Embryonic facial prominence (tissue), 1 donor: ENCODE measurements at regions not wholly inside any gene's neighbourhood (a gene's known extent, or its start where the extent isn't known, plus 50 kb on each side); places are given as distances from the start of the nearest gene placed in this dataset.
"Not testable (repeated sequence)": the region's sequence is repeated elsewhere in the genome, so short reads cannot be mapped to it uniquely, and the experiment has no call there.

Experiments
- DNase-seq: peaks from one replicate; pipeline ENCODE4 v3.0.0-alpha.2; 2016; ENCODE audit errors: extremely low spot score

DNA sequence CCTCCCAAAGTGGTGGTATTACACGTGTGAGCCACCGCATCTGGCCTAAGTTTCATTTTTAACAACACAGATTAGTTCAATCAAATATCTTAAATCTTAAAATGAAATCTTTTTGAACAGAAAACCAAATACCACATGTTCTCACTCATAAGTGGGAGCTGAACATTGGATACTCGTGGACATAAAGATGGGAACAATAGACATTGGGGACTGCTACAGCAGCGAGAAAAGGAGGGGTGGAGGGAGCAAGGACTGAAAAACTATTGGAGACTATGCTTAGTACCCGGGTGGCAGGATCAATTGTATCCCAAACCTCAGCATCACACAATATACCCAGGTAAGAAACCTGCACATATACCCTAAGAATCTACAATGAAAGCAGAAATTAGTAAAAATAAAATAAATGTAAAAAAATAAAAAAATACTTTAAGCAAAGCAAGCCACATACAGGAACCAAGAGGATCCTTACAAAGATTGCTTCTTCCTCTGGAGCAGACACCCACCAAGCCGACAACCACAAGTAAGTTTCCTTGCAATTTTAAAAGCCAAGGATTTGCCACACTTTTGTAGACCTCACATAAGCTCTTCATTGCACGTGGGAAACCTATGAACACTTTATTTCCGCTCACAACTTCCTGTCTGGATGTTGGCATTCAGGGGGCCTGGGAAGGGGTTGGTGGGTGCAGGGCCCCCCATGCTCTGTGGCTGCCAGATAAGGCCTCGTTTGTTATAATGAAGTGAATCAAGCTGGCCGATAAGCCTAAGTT lies 147.9 kb downstream of the MYCN start:
- no peak for DNase-seq

DNA sequence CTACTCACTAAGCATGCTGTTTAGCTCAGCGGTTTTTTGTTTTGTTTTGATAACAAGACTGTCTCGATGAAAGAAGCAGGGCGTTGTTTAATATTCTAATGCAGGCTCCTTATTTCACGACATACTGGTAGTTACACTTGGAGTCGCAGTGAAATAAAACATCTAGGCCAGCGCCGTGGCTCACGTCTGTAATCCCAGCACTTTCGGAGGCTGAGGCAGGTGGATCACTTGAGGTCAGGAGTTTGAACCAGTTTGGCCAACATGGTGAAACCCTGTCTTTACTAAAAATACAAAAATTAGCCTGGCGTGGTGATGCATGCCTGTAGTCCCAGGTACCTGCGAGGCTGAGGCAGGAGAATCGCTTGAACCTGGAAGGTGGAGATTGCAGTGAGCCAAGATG lies 145.8 kb downstream of the MYCN start:
- DNase-seq = not testable (repeated sequence)

DNA sequence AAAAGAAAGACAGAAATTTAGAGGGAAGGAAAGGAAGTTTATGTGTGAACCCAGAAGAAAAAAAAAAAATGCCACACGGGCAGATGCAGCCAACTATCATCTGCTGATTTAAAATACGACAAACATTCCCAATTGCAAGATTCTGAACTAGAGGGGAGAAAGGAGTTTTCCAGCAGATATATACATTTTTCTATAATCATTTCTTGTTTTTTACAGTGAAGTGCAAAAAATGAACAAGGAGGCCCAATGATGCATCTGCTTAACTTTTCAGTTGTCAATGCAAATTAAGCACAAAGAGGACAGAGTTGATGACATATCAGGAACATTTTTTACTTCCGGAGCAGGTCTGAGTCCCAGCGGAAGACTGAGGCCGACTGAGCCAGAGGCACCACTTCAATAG lies 144.7 kb downstream of the MYCN start:
- DNase-seq = no peak

DNA sequence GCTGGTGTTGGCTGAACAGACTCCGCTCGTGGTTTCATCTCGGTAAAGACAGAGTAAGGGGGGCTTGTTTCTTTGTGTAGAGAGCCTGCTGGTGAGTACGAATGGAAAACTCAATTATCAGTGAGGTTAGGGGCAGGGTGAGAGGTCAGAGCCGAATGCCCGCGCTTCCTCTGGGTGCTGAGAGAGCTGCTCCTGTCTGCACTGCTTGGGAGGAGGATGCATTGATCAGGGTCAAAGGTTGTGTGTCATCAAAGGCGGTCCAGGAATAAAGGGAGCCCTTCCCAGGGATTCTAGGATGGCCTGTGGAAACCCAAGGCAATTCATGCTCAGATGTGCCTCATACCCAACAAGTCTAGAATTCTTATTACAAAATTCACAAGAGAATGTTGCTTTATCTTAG lies 143.9 kb downstream of the MYCN start:
- DNase-seq = no peak

DNA sequence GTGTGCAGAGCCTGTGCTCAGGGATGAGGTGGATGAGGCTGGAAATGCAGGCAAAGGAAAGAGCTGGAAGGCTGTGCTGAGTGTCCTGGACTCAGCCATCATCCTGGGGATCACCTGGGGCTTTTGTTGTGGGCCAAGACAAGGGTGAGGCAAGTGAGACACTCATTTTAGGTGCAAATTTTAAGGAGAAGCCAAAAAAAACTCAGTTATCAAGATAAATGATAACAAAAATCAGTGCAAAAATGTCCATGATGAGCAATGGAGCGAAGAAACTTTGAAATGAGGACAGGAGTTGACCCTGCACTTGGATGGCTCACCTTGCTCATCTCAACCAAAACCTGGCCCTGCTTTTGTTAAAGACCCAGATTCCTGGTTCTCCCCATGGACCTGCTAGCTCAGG lies 141.9 kb downstream of the MYCN start:
- DNase-seq = no peak

DNA sequence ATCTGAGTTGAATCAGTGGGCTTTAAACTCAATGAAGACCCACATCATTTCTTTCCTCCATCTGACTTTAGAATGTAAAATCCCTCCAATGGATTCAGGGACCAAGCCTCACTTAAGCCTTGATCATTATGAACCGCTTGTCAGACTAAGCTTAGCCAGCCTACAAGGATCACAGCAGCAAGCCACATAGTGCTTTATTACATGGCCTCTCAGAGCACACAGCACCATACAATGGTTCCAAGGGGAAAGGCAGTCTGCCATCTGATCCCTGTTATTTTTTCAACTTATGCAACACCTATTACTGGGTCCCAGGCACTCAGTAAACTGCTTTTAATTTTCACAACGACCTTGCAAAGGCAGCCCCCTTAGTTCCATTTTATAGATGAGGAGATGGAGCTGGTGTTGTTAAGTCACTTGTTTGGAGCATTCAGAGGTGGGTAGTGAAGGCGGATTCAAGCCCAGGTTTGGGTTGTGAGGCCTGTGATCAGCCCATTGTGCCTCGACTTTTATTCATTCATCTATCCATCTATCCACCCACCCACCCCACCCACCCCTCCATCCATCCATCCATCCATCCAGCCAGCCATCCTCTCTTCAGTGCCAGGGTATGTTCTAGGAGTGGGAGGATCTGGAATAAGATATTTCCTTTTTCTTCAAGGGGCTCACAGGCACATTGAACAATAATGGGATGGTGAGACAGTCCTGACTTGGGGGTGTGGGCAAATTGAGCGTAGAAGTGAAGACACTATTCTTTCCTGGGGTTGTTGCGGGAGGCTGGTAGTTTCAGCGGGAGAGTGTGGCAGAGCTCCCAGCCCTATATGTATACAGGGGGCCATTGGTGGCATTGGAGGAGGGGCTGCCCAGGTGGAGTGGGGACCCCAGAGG lies 141.2 kb downstream of the MYCN start:
- no peak for DNase-seq

DNA sequence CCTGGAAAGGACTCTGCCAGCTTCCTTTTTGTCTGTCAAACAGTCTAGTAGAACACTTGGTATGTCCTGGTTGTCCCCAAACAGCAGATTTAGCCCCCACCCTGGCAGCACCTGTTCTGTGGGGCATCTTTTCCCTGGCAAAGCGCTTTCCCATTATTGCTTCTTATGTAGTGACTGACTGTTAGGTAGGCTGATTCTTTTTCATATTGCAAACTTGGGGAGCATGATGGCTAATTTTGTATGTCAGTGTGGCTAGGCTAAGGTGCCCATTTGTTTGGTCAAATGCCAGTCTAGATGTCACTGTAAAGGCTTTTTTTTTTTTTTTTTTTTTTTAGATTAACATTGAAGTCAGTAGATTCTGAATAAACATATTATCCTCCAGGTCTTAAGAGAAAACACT lies 140.2 kb downstream of the MYCN start:
- no peak for DNase-seq

DNA sequence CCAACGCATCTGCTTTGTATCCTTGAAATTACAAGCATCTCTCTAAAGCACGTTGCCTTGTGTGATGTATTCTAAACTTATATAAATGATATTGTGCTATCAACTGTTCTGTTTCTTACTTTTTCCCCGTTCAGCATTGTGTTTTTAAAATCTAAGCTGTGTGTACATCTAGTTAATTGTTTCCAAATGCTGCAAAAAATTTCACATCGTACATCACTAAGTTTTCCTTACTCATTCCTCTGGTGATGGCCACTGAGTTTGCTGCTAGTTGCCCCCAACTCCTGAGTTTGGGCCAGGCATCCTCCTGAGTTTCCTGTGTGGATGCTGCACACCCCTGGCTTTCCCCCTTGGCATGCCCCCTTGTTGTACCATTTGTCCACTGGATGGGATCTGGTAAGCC lies 139.7 kb downstream of the MYCN start:
- no peak for DNase-seq

DNA sequence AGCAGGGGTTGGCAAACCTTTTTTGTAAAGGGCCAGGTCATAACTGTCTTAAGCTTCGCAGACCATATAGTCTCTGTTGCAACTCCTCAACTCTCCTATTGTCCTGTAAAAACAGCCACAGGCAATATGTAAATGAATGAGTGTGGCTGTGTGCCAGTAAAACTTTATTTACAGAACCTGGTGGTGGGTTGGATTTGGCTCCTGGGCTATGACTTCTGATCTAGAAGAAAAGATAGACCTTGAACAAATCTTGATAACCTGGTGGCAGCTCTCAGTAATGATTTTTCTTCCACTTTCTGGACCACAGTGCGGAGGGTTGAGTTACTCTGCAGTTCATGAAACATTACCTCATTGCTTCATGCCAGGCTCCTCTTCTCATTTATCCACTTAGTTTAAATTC lies 139.3 kb downstream of the MYCN start:
- DNase-seq = no peak

DNA sequence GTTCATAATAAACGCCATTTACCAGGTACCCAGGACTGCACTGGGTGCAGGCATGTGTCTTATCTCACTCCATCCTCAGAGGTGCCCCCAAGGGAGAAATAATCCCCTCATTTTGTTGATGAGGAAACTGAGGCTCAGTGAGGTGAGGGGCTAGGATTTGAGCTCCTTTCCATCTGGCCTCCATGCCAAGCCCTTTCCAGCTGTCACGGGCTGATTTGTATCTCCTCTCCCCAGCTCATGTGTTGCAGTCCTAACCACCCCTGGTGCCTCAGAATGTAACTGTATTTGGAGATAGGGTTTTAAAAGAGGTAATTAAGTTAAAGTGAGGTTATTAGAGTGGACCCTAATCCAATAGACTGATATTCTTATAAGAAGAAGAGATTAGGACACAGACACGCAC lies 137.3 kb downstream of the MYCN start:
- no peak for DNase-seq

DNA sequence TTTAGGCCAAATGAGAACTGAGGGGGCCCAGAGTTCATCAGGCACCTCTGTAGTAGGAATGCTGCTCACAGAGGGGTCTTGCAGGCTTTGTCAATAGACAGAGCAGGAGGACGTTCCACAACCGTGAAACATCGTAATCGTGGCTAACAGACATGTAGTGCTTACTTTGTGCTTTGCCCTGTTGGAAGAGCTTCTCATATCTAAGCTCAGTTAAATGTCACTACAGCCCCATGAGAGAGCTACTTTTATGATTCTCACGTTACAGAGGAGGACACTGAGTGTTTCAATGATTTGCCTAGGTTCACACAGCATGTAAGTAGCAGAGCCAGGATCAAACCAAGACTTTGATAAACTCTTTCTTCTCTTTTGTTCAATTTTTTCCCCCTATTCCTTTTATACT lies 136.6 kb downstream of the MYCN start:
- DNase-seq = no peak

DNA sequence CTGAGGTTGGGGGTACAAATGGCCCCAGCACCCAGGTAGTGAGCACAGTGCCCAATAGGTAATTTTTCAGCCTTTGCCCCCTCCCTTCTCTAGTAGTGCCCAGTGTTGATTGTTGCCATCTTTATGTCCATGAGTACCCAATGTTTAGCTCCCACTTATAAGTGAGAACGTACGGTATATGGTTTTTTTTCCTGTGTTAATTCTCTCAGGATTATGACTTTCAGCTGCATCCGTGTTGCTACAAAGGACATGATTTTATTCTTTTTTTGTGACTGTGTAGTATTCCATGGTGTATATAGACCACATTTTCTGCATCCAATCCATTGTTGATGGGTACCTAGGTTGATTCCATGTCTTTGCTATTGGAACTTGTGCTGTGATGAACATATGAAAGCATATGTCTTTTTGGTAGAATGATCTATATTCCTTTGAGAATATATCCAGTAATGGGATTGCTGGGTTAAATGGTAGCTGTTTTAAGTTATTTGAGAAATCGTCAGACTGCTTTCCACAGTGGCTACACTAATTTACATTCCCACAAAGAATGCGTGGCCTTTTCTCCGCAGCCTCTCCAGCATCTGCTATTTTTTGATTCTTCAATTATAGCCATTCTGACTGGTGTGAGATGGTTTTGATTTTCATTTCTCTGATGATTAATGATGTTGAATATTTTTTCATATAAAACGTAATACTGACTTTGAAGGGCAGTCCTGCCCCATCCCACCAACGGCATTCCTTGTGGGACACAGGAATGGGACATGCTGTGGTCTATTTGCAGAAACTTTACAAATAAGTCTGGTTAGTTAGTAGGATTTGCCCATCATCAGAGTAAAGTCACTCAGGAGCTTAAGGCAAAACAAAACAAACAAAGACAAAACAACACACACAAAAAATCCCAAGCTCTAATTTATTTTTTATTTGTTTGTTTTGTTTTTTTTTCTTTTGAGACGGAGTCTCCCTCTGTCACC lies 135.0 kb downstream of the MYCN start:
- no peak for DNase-seq

DNA sequence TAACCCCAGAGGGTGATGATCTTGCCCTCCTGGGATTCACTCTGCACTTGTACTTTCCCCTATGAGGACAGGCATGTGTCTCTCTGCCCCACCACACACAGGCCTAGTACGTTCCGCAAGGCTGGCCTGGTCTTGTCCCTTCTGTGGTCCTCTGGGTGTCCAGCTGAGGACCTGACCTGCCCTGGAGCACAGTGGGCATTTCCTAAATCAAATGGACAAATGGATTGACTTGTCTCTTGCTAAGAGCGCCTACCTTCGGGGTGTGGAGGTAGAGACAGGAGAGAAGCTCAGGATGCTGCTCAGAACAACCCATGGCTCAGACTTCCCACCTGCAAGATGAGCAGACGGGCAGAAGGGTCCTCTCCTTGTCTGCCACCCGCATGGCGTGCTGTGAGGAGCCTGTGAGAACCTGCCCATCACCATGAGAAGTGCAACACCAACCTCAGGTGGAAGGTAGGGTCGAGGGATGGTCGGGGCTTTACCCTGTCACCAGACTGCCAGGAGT lies 133.6 kb downstream of the MYCN start:
- no peak for DNase-seq

DNA sequence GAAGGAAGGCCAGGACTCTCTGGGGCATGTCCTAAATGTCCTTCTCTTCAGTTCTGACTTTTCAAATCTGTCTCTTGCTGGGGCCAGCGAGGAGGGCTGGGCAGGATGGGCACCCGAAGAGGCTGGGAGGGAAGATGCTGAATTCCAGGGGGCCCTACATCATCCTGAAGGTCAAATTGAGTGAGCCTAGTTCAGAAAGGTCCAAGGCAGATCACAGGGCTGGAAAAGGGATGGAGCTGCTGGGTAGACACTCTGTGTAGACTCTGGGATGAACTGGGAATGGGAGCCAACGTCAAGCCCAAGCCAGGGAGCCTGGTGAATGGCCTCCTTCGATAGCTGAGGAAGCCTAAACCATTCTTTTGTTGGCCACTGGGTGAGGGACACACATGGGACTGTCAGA lies 133.1 kb downstream of the MYCN start:
- no peak for DNase-seq

DNA sequence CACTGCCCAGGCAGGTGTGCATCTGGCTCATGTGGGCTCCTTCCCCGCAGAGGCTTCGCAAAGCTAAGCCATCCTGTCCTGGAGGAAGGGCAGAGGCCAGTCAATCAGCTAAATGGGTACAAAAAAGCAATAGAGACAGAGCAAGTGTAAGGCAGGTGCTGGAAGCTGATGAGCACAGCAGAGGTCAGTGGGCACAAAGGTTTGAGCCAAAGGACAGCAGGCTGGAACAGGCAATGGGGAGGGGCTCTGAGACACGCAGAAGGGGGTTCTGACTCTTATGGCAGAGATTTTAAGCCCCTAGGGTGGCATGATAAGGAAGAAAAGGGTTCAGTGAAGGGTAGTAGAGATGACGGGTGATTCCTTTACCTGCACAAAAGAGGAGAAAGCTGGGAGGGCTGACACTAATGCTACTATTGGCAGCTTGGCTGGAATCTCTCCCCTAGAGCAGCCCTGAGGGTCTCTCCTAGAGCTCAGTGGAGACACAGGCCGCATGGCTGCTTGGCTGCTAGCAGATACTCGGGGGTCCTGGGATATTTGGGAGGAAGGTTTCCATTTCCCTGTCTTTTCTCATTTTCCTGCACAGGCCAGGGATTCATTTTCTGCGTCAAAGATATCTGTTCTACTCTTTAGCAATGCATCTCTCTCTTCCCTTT lies 132.4 kb downstream of the MYCN start:
- DNase-seq = no peak

DNA sequence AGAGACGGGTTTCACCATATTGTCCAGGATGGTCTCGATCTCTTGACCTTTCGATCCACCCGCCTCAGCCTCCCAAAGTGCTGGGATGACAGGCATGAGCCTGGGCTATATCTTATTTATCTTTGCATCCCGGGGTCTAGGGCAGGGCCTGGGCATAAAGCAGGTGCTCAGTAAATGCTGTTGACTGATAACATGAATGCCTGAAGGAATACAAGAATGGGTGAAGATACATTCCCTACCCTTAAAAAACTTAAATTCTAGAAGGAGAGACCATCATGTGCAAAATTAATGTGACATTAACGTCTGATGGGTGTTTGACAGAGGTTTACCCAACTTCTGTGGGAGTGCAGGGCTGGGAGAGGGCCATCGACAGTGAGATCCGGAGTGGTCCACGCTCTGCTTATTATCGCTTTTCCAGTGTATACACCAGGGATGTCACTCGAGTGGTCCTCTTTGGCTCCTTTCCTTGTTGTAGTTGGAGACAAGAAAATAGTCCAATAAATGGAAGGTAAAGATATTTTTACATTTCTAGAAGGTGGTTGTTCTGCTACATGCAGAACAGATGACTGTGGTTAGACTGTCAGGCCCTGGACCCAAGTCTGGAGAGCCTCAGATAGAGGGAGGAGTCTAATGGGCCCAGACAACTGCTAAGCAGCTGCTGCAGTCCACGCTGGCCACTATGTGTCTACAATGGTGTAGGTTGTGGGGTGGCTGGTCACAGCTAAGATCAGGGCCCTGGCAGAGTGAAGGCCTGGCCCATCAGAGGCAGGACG lies 131.7 kb downstream of the MYCN start:
- no peak for DNase-seq

DNA sequence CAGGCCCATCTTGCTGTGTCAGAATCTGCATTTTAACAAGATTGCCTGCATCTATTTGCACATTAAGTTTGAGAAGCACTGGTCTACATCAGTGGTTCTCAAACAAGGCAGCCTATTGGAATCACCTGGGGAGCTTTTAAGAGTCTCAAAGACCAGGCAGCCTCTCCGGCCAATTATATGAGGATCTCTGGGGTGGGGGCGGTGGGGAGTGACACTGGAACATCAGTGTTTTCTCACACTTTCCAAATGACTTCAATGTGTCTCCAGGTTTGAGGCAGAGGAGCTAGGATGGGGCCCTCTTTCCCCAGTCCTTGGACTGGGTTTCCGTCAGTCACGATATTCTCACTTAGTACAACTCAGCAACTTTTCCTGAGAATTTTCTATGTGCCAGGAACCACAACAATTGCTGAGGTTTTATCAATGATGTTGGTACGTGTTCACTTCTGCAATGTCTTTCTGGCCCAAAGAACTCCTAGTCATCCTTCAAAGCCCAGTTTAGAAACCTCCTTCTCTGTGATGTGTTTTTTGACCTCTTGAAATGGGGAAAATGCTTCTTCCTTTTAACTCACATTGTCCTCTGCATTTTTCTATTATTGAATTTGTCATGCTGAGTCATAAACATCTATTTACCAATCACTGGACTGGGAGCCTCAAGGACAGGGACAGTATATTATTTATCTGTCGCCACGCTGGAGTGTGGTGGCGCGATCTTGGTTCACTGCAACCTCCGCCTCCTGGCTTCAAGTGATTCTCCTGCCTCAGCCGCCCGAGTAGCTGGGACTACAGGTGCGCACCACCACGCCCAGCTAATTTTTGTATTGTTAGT lies 130.9 kb downstream of the MYCN start:
- DNase-seq = no peak

DNA sequence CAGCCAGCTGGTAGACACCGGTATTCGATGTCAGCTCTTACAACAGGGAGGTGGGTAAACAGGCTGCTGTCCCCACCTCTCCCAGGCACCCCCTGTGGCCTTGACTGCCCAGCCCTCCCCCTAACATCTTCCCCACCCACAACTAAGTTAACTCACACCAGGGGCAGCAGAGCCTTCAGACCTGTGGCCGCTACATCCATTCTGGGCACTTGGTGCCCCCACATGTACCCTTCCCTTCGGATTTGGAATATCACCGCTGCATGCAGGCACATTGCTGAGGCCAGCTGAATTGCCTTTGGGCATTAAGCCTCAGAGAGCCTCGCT lies 130.3 kb downstream of the MYCN start:
- no peak for DNase-seq

DNA sequence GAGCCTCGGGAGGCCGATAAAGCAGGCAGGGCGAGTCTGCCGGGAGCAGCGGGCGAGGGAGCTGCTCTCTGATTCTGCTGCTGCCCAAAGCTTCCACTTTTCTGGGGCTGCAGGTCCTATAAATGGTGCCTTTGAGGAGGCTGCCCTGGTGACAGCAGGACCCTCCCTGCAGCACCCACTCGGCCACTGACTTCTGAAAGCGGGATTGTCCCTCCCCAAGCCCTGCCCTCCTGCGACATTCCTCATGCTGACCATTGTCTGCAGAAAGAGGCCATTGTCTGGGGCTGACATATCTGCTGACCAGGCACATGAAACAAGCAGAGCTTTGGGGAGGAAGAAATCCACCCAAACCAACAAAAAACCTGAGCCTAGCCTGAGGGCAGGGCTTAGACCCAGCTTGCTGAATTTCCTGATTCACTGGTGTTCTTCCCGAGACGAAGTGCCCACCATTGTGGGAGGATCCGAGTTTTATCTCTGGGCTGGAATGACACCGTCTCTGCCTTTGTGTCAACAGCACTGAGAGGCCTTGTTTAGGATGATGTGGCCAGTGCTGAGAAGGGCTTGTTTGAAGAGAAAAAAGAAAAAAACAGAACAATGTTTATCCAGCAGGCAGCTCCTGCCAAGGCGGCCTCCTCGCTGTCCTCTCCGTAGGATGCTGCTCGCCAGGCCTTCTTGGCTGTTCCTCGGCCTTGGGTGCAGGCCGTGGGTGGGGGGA lies 129.7 kb downstream of the MYCN start:
- no peak for DNase-seq
